Neural cell (in vitro differentiated cells): ENCODE measurements at regions not wholly inside any gene's neighbourhood (a gene's known extent, or its start where the extent isn't known, plus 50 kb on each side); places are given as distances from the start of the nearest gene placed in this dataset.

Experiments used
- EP300 ChIP-seq: fragments of 450-650 bp; conservative IDR thresholded peaks from 2 replicates; pipeline ENCODE4 v1.6.1; 2014; ENCODE audit warnings: antibody characterized with exemption, mild to moderate bottlenecking, moderate library complexity; ENCODE audit not compliant: poor library complexity, severe bottlenecking
- MXI1 ChIP-seq: fragments of 450-650 bp; conservative IDR thresholded peaks from 2 replicates; pipeline ENCODE4 v1.6.1; 2014; ENCODE audit warnings: antibody characterized with exemption, mild to moderate bottlenecking; ENCODE audit not compliant: poor library complexity, severe bottlenecking
- RAD21 ChIP-seq: fragments of 450-650 bp; conservative IDR thresholded peaks from 2 replicates; pipeline ENCODE4 v1.6.1; 2014; ENCODE audit warnings: antibody characterized with exemption, mild to moderate bottlenecking, moderate library complexity
- REST ChIP-seq: IDR thresholded peaks from 2 replicates; pipeline ENCODE4 v1.6.1; 2012; ENCODE audit warnings: borderline replicate concordance
- TF ChIP-seq, protein P1 (sequence below): fragments of 450-650 bp; IDR thresholded peaks from 2 replicates; pipeline ENCODE4 v1.5.1; 2014; ENCODE audit warnings: antibody characterized with exemption, mild to moderate bottlenecking, moderate library complexity; ENCODE audit not compliant: poor library complexity, severe bottlenecking

DNA sequence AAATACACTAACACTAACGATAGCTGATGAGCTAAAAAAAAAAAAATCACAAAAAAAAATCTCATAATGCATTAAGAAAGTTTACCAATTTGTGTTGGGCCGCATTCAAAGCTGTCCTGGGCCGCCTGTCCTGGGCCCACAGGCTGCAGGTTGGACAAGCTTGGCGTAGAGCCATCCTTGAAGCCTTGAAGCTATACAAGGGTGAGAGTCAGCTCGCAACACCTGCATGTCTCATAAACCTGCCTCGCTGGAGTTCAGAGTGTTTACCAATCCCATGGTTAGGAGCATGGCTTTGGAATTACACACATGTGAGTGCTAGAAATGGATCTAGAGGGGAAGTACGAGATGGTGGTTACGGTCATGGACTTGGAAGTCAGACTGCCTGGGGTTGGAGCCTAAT, 453.7 kb downstream of the INSC start:
- TF ChIP-seq, protein P1, sequence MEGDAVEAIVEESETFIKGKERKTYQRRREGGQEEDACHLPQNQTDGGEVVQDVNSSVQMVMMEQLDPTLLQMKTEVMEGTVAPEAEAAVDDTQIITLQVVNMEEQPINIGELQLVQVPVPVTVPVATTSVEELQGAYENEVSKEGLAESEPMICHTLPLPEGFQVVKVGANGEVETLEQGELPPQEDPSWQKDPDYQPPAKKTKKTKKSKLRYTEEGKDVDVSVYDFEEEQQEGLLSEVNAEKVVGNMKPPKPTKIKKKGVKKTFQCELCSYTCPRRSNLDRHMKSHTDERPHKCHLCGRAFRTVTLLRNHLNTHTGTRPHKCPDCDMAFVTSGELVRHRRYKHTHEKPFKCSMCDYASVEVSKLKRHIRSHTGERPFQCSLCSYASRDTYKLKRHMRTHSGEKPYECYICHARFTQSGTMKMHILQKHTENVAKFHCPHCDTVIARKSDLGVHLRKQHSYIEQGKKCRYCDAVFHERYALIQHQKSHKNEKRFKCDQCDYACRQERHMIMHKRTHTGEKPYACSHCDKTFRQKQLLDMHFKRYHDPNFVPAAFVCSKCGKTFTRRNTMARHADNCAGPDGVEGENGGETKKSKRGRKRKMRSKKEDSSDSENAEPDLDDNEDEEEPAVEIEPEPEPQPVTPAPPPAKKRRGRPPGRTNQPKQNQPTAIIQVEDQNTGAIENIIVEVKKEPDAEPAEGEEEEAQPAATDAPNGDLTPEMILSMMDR: no peak
- no peak for TF ChIP-seq EP300
- TF ChIP-seq MXI1: no peak
- no peak for TF ChIP-seq REST
- TF ChIP-seq RAD21: no peak
